ENCODE measurements at regions not wholly inside any gene's neighbourhood (a gene's known extent, or its start where the extent isn't known, plus 50 kb on each side); places are given as distances from the start of the nearest gene placed in this dataset.
A peak's percentile ranks its signal among the peaks of the same experiment; 100 is the strongest.

GRCh38 chr7:106767498-106768323 lies 97.4 kb upstream of the PIK3CG start:
- Histone ChIP-seq H3K9me3 (ENCODE audit: control insufficient read depth in 2 of 3, insufficient read depth in 1 of 3, low read length in 3 of 3) (no peaks in the 10 kb centered on the region), H3K4me1 (ENCODE audit: control insufficient read depth in 2 of 3, insufficient read depth in 2 of 3, low read depth in 1 of 3, low read length in 3 of 3) (no peaks in the 10 kb centered on the region), H3K27ac (ENCODE audit: low read depth in 2 of 2, low read length in 2 of 2) (no peak overlapping the region), H3K36me3 (ENCODE audit: control insufficient read depth in 2 of 3, insufficient read depth in 3 of 3, low read length in 3 of 3) (no peaks in the 10 kb centered on the region), H3K27me3 (ENCODE audit: control insufficient read depth, insufficient read depth, low read length) (no peaks in the 10 kb centered on the region), H3K4me3 (ENCODE audit: low read length in 3 of 3) (no peak overlapping the region), H3K9ac (ENCODE audit: low read length in 3 of 3) (no peak overlapping the region)
- FAIRE-seq, result no peak
- peak in 1 of 5 donors; percentile 12 for DNase-seq
- intact Hi-C loops (cut with DNase I), result no loop called here
- no peak for TF ChIP-seq CTCF (IDR thresholded peaks at IDR 0.05; ENCODE audit: borderline replicate concordance, extremely low read depth, insufficient read depth)

- H3K27ac ChIP-seq (ENCODE audit: low read depth in 2 of 2, low read length in 2 of 2), result no peak overlapping the region
- no peaks in the 10 kb centered on the region for H3K36me3 ChIP-seq (ENCODE audit: control insufficient read depth in 2 of 3, insufficient read depth in 3 of 3, low read length in 3 of 3)
- intact Hi-C loops (cut with DNase I), result no loop called here
- no peak overlapping the region for H3K9ac ChIP-seq (ENCODE audit: low read length in 3 of 3)
- H3K9me3 ChIP-seq (ENCODE audit: control insufficient read depth in 2 of 3, insufficient read depth in 1 of 3, low read length in 3 of 3), result no peaks in the 10 kb centered on the region
- H3K4me1 ChIP-seq (ENCODE audit: control insufficient read depth in 2 of 3, insufficient read depth in 2 of 3, low read depth in 1 of 3, low read length in 3 of 3), result peaks cover 0 to 2% (median 0%) of the 10 kb centered on the region in 3 donors
- FAIRE-seq (no peak), DNase-seq (no peak)
- H3K27me3 ChIP-seq (ENCODE audit: control insufficient read depth, insufficient read depth, low read length), result no peaks in the 10 kb centered on the region
- H3K4me3 ChIP-seq (ENCODE audit: low read length in 3 of 3), result no peak overlapping the region
- TF ChIP-seq CTCF (IDR thresholded peaks at IDR 0.05; ENCODE audit: borderline replicate concordance, extremely low read depth, insufficient read depth), result no peak
Observed at GRCh38 chr7:106768324-106768751, 96.7 kb upstream of the PIK3CG start.

GRCh38 chr7:106770191-106770590 lies 94.9 kb upstream of the PIK3CG start:
- no peak for DNase-seq
- peaks cover 0 to 2% (median 0%) of the 10 kb centered on the region in 3 donors for H3K4me1 ChIP-seq (ENCODE audit: control insufficient read depth in 2 of 3, insufficient read depth in 2 of 3, low read depth in 1 of 3, low read length in 3 of 3)
- no peaks in the 10 kb centered on the region for H3K36me3 ChIP-seq (ENCODE audit: control insufficient read depth in 2 of 3, insufficient read depth in 3 of 3, low read length in 3 of 3)
- intact Hi-C loops (cut with DNase I), result no loop called here
- no peak for TF ChIP-seq CTCF (IDR thresholded peaks at IDR 0.05; ENCODE audit: borderline replicate concordance, extremely low read depth, insufficient read depth)
- no peak overlapping the region for H3K9ac ChIP-seq (ENCODE audit: low read length in 3 of 3)
- no peak overlapping the region for H3K4me3 ChIP-seq (ENCODE audit: low read length in 3 of 3)
- FAIRE-seq, result no peak
- H3K27ac ChIP-seq (ENCODE audit: low read depth in 2 of 2, low read length in 2 of 2), result no peak overlapping the region
- no peaks in the 10 kb centered on the region for H3K27me3 ChIP-seq (ENCODE audit: control insufficient read depth, insufficient read depth, low read length)
- no peaks in the 10 kb centered on the region for H3K9me3 ChIP-seq (ENCODE audit: control insufficient read depth in 2 of 3, insufficient read depth in 1 of 3, low read length in 3 of 3)
